Jurkat, Clone E6-1 (cell line): ENCODE measurements at regions not wholly inside any gene's neighbourhood (a gene's known extent, or its start where the extent isn't known, plus 50 kb on each side); places are given as distances from the start of the nearest gene placed in this dataset.
"Not testable (repeated sequence)": the region's sequence is repeated elsewhere in the genome, so short reads cannot be mapped to it uniquely, and the experiment has no call there.

Experiments used
- DNase-seq: peaks from one replicate; pipeline ENCODE4 v3.0.0-alpha.2; 2011; ENCODE audit warnings: low read depth, low spot score
- H3K4me3 ChIP-seq: 2 replicates; pipeline ENCODE4 v1.5.1; 2011; ENCODE audit warnings: mild to moderate bottlenecking, low read length, control low read depth, moderate library complexity

- not testable (repeated sequence) for DNase-seq, H3K4me3 ChIP-seq
Observed at GRCh38 chr18:14606546-14606945, 63.1 kb upstream of the POTEC start.

- H3K4me3 ChIP-seq = not testable (repeated sequence)
- peak; percentile 20 for DNase-seq
Observed at GRCh38 chr18:14607360-14607759, 64.0 kb upstream of the POTEC start.

- DNase-seq, H3K4me3 ChIP-seq: not testable (repeated sequence)
Observed at GRCh38 chr18:14612422-14612821, 69.0 kb upstream of the POTEC start.

- H3K4me3 ChIP-seq, DNase-seq: not testable (repeated sequence)
Observed at GRCh38 chr18:14614485-14614884, 71.1 kb upstream of the POTEC start.

GRCh38 chr18:14627336-14627735 lies 83.9 kb upstream of the POTEC start:
- H3K4me3 ChIP-seq, DNase-seq: not testable (repeated sequence)

GRCh38 chr18:14628323-14628978 lies 85.1 kb upstream of the POTEC start:
- DNase-seq, H3K4me3 ChIP-seq: not testable (repeated sequence)

GRCh38 chr18:14628979-14629325 lies 85.6 kb upstream of the POTEC start:
- DNase-seq, H3K4me3 ChIP-seq: not testable (repeated sequence)

GRCh38 chr18:14632976-14633375 lies 89.6 kb upstream of the POTEC start:
- not testable (repeated sequence) for H3K4me3 ChIP-seq, DNase-seq

GRCh38 chr18:14638008-14638407 lies 94.6 kb upstream of the POTEC start:
- not testable (repeated sequence) for H3K4me3 ChIP-seq, DNase-seq

GRCh38 chr18:14641121-14641520 lies 97.7 kb upstream of the POTEC start:
- not testable (repeated sequence) for H3K4me3 ChIP-seq, DNase-seq

GRCh38 chr18:14643715-14644290 lies 100.4 kb upstream of the POTEC start:
- DNase-seq, H3K4me3 ChIP-seq: not testable (repeated sequence)

- DNase-seq, H3K4me3 ChIP-seq: not testable (repeated sequence)
Observed at GRCh38 chr18:14693051-14693450, 54.9 kb upstream of the ANKRD30B start.

GRCh38 chr18:14693882-14694281 lies 54.1 kb upstream of the ANKRD30B start:
- H3K4me3 ChIP-seq, DNase-seq: not testable (repeated sequence)

GRCh38 chr18:14698006-14698405 lies 50.0 kb upstream of the ANKRD30B start:
- DNase-seq = not testable (repeated sequence)

More at GRCh38 chr18:14698006-14698405, 50.0 kb upstream of the ANKRD30B start:
- not testable (repeated sequence) for H3K4me3 ChIP-seq
